Activated naive CD4-positive, alpha-beta T cell treated with anti-CD3 and anti-CD28 coated beads, Interleukin-2, amount 10 ng/mL, durations not matched to agents 7 days and 5 days (primary cell): ENCODE measurements at regions not wholly inside any gene's neighbourhood (a gene's known extent, or its start where the extent isn't known, plus 50 kb on each side); places are given as distances from the start of the nearest gene placed in this dataset.

Source experiments
- CTCF ChIA-PET: fragments of 350-600 bp; sonication (Branson Sonifier 250); formaldehyde crosslinking; loops from one replicate; lab custom pipeline; 2021; ENCODE audit warnings: antibody characterized with exemption; lab: Charles Lee
- DNase-seq: peaks from one replicate; pipeline ENCODE4 v3.0.0-alpha.2; 2020
- H3K27ac Mint-ChIP-seq: one replicate; pipeline ENCODE4 v1.8.0; 2021; ENCODE audit warnings: mild to moderate bottlenecking, moderate library complexity, mixed read lengths
- H3K27me3 Mint-ChIP-seq: one replicate; pipeline ENCODE4 v1.8.0; 2021; ENCODE audit warnings: mild to moderate bottlenecking, mixed read lengths
- H3K36me3 Mint-ChIP-seq: one replicate; pipeline ENCODE4 v1.8.0; 2021; ENCODE audit warnings: mixed read lengths
- H3K4me1 Mint-ChIP-seq: one replicate; pipeline ENCODE4 v1.8.0; 2021; ENCODE audit warnings: mixed read lengths
- H3K4me3 Mint-ChIP-seq: one replicate; pipeline ENCODE4 v1.8.0; 2021; ENCODE audit warnings: mild to moderate bottlenecking, moderate library complexity, mixed read lengths
- H3K9me3 Mint-ChIP-seq: one replicate; pipeline ENCODE4 v1.8.0; 2021; ENCODE audit warnings: mixed read lengths

GRCh38 chr2:494853-495252 is 182.4 kb downstream of the TMEM18 start:
- Mint-ChIP-seq H3K27me3 (peaks cover 5% of the 10 kb centered on the region), H3K9me3 (no peaks in the 10 kb centered on the region), H3K36me3 (no peaks in the 10 kb centered on the region), H3K27ac (no peak overlapping the region), H3K4me1 (no peaks in the 10 kb centered on the region), H3K4me3 (no peak overlapping the region)
- CTCF ChIA-PET, result no interaction called here
- DNase-seq, result no peak

DNA sequence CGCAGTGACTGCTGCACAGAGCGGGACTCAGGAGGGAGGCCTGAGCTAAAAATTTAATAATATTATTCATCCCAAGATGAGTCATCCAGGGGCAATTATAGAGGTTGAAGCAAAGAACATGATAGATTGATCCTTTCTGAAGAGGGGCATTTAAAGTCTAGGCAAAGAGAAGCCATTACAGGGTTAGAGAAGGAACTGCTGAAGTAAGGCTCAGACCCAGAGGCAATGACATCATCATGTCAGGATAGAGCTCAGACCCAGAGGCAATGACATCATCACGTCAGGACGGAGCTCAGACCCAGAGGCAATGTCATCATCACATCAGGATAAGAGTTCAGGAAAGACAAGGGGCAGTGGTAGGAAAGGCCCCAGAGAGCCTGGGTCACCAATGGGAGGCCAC is 184.0 kb downstream of the TMEM18 start:
- Mint-ChIP-seq H3K4me3 (no peak overlapping the region), H3K9me3 (no peaks in the 10 kb centered on the region), H3K4me1 (no peaks in the 10 kb centered on the region), H3K27me3 (peaks cover 5% of the 10 kb centered on the region), H3K27ac (no peak overlapping the region), H3K36me3 (no peaks in the 10 kb centered on the region)
- CTCF ChIA-PET, result no interaction called here
- no peak for DNase-seq

DNA sequence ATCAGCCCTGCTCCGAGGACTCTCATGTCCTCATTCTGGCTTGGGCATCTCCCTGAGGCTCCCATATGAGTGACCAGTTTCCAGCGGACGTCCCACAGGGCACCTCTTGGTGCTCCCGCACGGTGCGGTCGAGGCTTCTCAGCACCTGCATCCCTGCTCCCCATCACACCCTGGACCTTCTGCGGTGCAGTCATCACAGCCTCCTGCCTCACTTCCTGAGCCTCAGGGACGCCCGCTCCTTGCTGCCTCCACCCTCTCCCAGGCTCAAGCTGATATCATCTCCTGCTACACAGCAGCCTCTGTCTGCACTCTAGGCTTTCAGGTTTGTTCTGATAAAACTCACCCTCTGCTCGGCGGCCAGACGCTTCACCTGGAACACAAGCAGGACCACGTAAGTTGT is 185.0 kb downstream of the TMEM18 start:
- no peaks in the 10 kb centered on the region for H3K36me3 Mint-ChIP-seq

DNA sequence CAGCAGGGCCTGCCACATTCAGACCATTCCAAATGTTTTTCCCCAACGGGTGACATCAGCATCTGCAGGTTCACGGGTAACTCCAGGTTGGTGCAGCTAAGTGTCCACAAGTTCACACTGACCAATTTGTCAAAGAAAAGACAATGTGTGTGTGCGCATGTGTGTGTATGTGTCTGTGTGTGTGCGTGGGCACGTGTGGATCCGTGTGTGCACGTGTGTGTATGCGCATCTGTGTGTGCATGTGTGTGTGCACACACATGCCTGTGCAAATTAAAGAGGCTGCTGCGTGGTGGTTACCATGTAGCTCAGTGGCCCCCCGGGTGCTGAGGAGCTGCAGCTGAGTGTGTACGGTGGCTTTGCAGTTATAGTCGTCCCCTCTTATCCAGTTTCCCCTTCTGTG is 187.4 kb downstream of the TMEM18 start:
- H3K4me3 Mint-ChIP-seq, result no peak overlapping the region
- H3K27ac Mint-ChIP-seq, result no peak overlapping the region
- peaks cover 5% of the 10 kb centered on the region for H3K27me3 Mint-ChIP-seq
- DNase-seq, result no peak
- CTCF ChIA-PET, result no interaction called here
- no peaks in the 10 kb centered on the region for H3K9me3 Mint-ChIP-seq
- no peaks in the 10 kb centered on the region for H3K36me3 Mint-ChIP-seq
- no peaks in the 10 kb centered on the region for H3K4me1 Mint-ChIP-seq

More for the DNA sequence above, 185.0 kb downstream of the TMEM18 start:
- no peaks in the 10 kb centered on the region for H3K9me3 Mint-ChIP-seq
- H3K4me1 Mint-ChIP-seq, result no peaks in the 10 kb centered on the region
- DNase-seq, result no peak
- H3K4me3 Mint-ChIP-seq, result no peak overlapping the region
- CTCF ChIA-PET, result no interaction called here
- peaks cover 5% of the 10 kb centered on the region for H3K27me3 Mint-ChIP-seq
- H3K27ac Mint-ChIP-seq, result no peak overlapping the region

DNA sequence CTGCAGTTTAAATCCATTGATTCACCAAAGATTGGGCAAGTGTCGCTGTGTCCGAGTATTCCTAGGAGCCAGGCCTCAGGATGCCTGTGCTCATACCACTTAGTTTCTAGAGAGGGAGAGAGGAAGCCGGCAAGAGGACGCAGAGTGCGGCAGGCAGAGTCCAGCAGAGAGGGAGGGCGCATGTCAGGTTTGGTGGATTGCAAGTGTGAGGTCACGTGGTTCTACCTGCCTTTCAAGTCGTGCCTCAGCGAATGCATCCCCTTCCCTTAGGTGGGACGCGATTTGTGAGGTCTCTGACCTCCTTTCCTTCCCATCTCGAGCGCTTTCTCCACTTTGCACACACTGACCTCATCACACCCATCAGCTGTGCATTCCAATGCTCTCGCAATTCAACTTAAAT is 188.1 kb downstream of the TMEM18 start:
- Mint-ChIP-seq H3K27ac (no peak overlapping the region), H3K36me3 (no peaks in the 10 kb centered on the region), H3K4me1 (no peaks in the 10 kb centered on the region), H3K4me3 (no peak overlapping the region), H3K27me3 (peaks cover 5% of the 10 kb centered on the region), H3K9me3 (no peaks in the 10 kb centered on the region)
- CTCF ChIA-PET, result no interaction called here
- DNase-seq, result no peak

DNA sequence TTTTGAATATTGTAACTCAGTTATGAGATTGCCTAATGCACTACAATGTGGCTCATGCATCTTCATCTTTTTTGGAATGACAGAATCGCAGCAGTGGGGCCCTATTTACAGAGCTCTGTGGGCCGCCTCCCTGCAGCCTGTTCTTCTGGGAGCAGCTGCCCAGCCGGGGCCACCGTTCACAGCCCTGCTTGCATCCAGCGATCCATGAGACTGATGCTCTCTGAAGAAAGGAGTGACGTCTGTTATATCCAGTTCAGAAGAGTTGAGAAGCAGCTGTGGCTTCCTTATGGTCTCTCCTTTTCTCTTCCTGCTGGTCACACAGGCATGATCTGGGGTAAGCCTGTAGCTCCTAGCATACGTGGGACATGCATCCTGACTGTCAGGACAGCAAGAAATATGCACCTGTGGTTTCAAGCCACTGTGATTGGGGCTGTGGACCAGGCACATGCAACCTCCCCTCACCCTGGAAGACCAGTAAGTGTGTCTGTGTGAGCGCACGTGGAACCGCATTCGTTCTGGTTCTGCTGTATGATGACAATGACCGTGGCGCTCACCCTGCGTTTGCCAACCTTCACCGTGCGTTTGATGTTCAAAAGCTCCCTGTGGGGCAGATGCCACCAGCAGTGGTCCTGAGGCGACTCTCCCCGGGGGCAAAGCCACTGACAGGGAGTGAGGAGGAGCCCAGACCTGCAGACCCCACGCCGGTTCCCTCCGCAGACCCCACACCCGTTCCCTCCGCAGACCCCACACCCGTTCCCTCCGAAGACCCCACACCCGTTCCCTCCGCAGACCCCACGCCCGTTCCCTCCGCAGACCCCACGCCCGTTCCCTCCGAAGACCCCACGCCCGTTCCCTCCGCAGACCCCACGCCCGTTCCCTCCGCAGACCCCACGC is 189.8 kb downstream of the TMEM18 start:
- no peaks in the 10 kb centered on the region for H3K9me3 Mint-ChIP-seq
- DNase-seq, result no peak
- H3K36me3 Mint-ChIP-seq, result no peaks in the 10 kb centered on the region
- H3K4me3 Mint-ChIP-seq, result no peak overlapping the region
- H3K27ac Mint-ChIP-seq, result no peak overlapping the region
- no peaks in the 10 kb centered on the region for H3K4me1 Mint-ChIP-seq
- peaks cover 4% of the 10 kb centered on the region for H3K27me3 Mint-ChIP-seq
- CTCF ChIA-PET, result no interaction called here

- no peaks in the 10 kb centered on the region for H3K4me1 Mint-ChIP-seq
- H3K27me3 Mint-ChIP-seq, result no peaks in the 10 kb centered on the region
- no peaks in the 10 kb centered on the region for H3K36me3 Mint-ChIP-seq
- CTCF ChIA-PET, result no interaction called here
- H3K9me3 Mint-ChIP-seq, result no peaks in the 10 kb centered on the region
- no peak for DNase-seq
- H3K27ac Mint-ChIP-seq, result no peak overlapping the region
- H3K4me3 Mint-ChIP-seq, result no peak overlapping the region
Observed at GRCh38 chr2:486371-486770, 190.8 kb downstream of the TMEM18 start.

DNA sequence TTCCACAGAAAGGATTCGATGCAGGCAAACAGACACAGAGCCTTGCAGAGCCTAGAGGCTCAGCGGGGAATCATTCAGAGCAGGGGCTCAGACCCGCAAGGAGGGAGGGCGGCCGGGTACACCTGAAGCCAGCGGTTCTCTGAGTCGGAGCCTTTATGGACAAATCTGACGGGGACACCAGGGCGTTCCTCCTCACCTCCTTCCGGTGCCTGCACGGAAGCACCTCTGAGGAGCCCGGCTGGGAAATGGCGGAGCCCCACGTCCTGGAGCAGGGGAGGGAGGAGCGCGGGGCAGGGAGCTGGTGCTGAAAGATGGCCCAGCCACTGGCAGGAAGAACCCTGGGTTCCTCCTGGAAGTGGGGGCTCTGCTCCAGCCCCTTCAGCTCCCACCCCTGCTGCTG is 193.5 kb upstream of the ALKAL2 start:
- no peaks in the 10 kb centered on the region for H3K4me1 Mint-ChIP-seq
- H3K36me3 Mint-ChIP-seq, result no peaks in the 10 kb centered on the region
- no peak for DNase-seq
- no peaks in the 10 kb centered on the region for H3K9me3 Mint-ChIP-seq
- no peak overlapping the region for H3K27ac Mint-ChIP-seq
- H3K27me3 Mint-ChIP-seq, result peaks cover 8% of the 10 kb centered on the region
- CTCF ChIA-PET, result interaction anchor here (1.3 kb wide), 1 partner anchor 153 kb away, joined by 4 read pairs; no protein-coding TSS in a partner anchor
- no peak overlapping the region for H3K4me3 Mint-ChIP-seq

- H3K27ac Mint-ChIP-seq, result no peak overlapping the region
- no peaks in the 10 kb centered on the region for H3K36me3 Mint-ChIP-seq
- no peak overlapping the region for H3K4me3 Mint-ChIP-seq
- no peaks in the 10 kb centered on the region for H3K4me1 Mint-ChIP-seq
- CTCF ChIA-PET, result no interaction called here
- no peaks in the 10 kb centered on the region for H3K9me3 Mint-ChIP-seq
- DNase-seq, result no peak
- H3K27me3 Mint-ChIP-seq, result peaks cover 14% of the 10 kb centered on the region
Observed at GRCh38 chr2:479490-480176, 191.7 kb upstream of the ALKAL2 start.

DNA sequence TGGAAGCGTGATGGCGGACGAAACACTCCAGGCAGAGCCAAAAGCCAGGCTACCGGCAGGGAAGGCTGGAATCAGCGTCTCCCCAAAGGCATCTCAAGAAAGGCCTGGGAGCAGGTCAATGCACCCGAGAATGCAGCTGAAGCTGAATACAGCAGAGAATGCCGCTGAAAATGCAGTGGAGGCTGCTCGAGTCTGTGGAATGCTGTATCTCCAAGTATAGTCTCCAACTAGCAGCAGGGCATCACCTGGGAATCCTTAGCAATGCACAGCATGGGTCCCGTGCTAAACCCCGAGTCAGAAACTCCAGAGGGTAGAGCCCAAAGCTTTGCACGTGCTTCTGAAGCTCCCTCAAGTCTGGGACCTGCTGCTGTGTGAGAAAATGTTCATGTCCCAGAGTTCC is 191.1 kb upstream of the ALKAL2 start:
- H3K4me1 Mint-ChIP-seq, result no peaks in the 10 kb centered on the region
- DNase-seq, result no peak
- no peak overlapping the region for H3K27ac Mint-ChIP-seq
- CTCF ChIA-PET, result no interaction called here
- no peaks in the 10 kb centered on the region for H3K36me3 Mint-ChIP-seq
- no peak overlapping the region for H3K4me3 Mint-ChIP-seq
- peaks cover 14% of the 10 kb centered on the region for H3K27me3 Mint-ChIP-seq
- no peaks in the 10 kb centered on the region for H3K9me3 Mint-ChIP-seq

DNA sequence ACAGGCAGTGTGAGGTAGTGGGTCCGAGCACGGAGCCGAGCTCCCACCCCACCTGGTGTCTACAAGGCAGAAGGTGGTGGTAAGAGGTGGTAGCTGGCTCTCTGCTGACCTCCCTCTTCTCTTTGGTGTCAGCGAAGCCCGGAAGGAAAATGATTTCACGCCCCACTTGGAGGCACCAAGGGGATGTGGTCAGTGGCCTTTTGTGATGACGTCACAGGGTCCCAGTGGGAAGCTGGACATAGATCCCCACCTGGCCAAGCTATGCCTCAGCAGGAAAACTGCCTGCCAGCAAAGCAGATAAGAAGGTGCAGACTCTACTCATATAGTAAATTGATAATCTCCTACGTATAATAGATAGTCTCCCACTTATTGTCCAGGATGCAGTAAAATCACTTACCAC is 183.7 kb upstream of the ALKAL2 start:
- CTCF ChIA-PET, result no interaction called here
- no peaks in the 10 kb centered on the region for H3K36me3 Mint-ChIP-seq

DNA sequence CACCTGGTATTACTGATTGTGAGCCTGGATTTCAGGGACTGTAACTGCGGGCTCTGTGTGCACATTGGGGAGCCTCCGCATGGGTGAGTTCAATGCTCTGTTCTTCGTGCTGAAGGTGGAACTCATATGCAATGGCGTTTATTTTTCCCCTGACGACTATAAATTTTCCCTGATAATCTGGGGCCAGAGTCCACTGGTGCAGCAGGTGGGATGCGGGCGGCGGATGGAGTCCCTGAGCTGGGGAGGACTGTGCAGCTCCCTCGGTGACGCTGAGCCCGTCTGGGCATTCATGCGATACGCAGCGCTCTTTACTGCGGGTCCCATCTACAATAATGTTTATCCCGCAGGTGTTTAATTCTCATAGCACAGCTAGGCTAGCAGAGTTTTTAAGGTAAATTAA is 181.6 kb upstream of the ALKAL2 start:
- no peaks in the 10 kb centered on the region for H3K36me3 Mint-ChIP-seq
- peaks cover 60% of the 10 kb centered on the region for H3K27me3 Mint-ChIP-seq
- H3K27ac Mint-ChIP-seq, result no peak overlapping the region
- DNase-seq, result no peak
- no peaks in the 10 kb centered on the region for H3K4me1 Mint-ChIP-seq
- peaks cover 6% of the 10 kb centered on the region for H3K9me3 Mint-ChIP-seq
- H3K4me3 Mint-ChIP-seq, result no peak overlapping the region
- CTCF ChIA-PET, result no interaction called here

More for the DNA sequence above, 183.7 kb upstream of the ALKAL2 start:
- peaks cover 6% of the 10 kb centered on the region for H3K9me3 Mint-ChIP-seq
- no peaks in the 10 kb centered on the region for H3K4me1 Mint-ChIP-seq
- no peak overlapping the region for H3K4me3 Mint-ChIP-seq
- DNase-seq, result no peak
- no peak overlapping the region for H3K27ac Mint-ChIP-seq
- peaks cover 52% of the 10 kb centered on the region for H3K27me3 Mint-ChIP-seq

- CTCF ChIA-PET, result no interaction called here
- no peak overlapping the region for H3K27ac Mint-ChIP-seq
- no peak overlapping the region for H3K4me3 Mint-ChIP-seq
- H3K9me3 Mint-ChIP-seq, result peaks cover 6% of the 10 kb centered on the region
- H3K4me1 Mint-ChIP-seq, result no peaks in the 10 kb centered on the region
- DNase-seq, result no peak
- peaks cover 66% of the 10 kb centered on the region for H3K27me3 Mint-ChIP-seq
- no peaks in the 10 kb centered on the region for H3K36me3 Mint-ChIP-seq
Observed at GRCh38 chr2:468648-469336, 180.9 kb upstream of the ALKAL2 start.

DNA sequence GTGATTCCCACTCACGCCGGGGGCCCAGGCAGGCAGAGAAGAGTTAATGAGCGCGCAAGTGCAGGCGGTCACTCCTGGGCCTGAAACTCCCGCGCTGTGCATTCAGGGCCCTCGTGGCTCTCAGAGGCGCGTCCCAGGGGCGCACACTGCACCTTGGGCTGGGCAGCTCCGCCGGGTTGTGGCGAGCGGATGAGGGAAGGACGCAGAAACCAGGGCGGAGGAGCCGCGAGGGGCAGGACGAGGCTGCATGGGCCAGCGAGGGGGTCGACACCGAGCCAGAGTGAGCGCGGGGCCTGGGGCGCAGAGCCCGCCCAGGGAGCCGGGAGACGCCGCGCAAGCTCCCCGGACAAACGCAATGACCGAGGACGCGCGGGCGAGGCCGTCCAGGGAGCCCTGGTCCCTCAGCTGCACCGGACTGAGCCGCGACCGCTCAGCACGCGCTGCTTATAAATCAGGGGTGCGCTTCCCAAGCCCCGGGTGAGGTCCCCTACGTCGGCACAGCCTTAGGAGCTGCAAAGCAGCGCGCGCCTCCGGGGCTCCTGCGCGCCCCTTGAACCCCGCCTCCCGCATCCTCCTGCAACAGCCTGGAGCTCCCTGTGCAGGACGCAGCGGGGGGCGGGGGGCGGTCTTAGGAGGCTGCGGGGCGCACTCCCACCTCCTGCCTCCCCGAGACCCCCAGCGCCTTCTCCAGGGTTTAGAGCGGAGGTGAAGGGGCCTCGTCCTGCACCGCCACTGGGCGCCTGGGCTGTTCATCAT is 180.2 kb upstream of the ALKAL2 start:
- Mint-ChIP-seq H3K36me3 (no peaks in the 10 kb centered on the region), H3K27me3 (peaks cover 70% of the 10 kb centered on the region), H3K4me3 (no peak overlapping the region), H3K27ac (no peak overlapping the region), H3K4me1 (no peaks in the 10 kb centered on the region), H3K9me3 (peaks cover 2% of the 10 kb centered on the region)
- CTCF ChIA-PET, result no interaction called here
- no peak for DNase-seq
